Astrocyte (in vitro differentiated cells and primary cell): ENCODE measurements at regions not wholly inside any gene's neighbourhood (a gene's known extent, or its start where the extent isn't known, plus 50 kb on each side); places are given as distances from the start of the nearest gene placed in this dataset.

Source experiments
- EZH2 ChIP-seq: IDR thresholded peaks from 2 replicates; pipeline ENCODE4 v1.6.1; 2012; ENCODE audit warnings: mild to moderate bottlenecking, low read length, inconsistent platforms; ENCODE audit not compliant: insufficient read depth
- TF ChIP-seq, protein P1 (sequence below): IDR thresholded peaks from 2 replicates; pipeline ENCODE4 v1.5.1; 2011; ENCODE audit warnings: low read depth, mild to moderate bottlenecking, inconsistent platforms, low read length, moderate library complexity; ENCODE audit not compliant: insufficient read depth

DNA sequence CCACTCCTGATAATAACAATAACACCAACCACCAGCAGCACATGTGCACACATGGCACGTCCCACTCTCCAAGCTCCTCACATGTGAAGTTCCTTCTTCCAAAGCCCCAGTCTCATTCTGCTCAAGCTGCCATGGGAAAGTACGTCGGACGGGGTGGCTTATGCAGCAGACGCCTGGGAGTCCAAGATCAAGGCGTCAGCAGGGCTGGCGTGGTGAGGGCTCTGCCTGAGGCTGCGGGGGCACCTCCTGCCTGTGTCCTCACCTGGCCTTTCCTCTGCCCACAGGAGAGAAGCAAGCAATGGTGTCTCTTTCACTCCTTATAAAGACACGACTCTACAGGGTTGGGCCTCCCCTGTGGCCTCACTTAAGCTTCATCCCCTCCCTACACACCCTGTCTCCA lies 68.8 kb upstream of the INSIG1 start:
- TF ChIP-seq, protein P1, sequence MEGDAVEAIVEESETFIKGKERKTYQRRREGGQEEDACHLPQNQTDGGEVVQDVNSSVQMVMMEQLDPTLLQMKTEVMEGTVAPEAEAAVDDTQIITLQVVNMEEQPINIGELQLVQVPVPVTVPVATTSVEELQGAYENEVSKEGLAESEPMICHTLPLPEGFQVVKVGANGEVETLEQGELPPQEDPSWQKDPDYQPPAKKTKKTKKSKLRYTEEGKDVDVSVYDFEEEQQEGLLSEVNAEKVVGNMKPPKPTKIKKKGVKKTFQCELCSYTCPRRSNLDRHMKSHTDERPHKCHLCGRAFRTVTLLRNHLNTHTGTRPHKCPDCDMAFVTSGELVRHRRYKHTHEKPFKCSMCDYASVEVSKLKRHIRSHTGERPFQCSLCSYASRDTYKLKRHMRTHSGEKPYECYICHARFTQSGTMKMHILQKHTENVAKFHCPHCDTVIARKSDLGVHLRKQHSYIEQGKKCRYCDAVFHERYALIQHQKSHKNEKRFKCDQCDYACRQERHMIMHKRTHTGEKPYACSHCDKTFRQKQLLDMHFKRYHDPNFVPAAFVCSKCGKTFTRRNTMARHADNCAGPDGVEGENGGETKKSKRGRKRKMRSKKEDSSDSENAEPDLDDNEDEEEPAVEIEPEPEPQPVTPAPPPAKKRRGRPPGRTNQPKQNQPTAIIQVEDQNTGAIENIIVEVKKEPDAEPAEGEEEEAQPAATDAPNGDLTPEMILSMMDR: no peak
- no peak for TF ChIP-seq EZH2
